ENCODE measurements at regions not wholly inside any gene's neighbourhood (a gene's known extent, or its start where the extent isn't known, plus 50 kb on each side); places are given as distances from the start of the nearest gene placed in this dataset.

DNA sequence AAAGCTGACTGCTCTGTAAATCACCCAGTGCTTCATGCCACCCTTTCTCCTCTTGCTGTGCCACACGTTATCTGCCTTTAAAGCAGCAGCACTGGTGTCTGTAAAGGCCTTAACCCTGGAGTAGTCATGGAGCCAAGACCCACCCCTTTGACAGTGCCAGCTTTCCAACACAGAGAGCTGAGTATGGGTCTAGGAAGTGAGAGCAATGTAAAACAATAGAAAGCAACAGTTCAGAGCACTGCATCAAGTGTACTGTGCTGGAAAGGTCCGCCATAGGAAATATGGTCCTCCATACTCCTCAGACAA lies 139.5 kb downstream of the DAD1 start:
- no peak for DNase-seq

DNA sequence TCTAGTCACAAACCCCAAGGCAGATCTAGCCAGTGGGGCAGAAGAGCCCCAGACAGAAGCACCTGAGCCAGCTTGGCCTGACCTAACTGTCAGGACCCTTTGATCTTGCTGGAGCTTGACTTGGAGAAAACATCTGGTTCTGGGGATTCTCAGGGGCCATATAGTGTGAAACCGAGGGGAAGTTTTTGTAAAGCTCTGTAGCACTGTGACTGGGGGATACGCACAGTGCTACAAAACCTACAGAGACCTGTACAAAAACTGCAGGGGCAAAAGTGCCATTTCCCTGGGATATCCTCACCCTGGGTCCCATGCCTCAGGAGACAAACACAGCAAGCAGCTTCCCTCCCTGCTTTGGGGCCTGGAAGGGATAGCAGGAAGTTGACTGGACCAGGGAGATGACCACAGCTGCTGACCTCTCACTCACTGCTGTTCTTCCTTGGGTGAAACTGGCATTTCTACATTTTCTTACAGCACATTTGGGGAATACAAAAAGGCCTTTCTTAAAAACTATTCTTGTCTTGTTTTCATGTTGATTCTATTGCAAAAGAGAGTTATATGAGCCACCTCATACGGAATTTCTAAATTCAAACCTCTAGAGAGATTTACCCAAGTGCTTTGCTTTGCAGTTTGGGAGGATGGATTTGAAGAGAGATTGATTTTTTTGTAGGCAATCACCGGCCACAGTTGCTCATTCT lies 140.0 kb downstream of the DAD1 start:
- DNase-seq: peak; percentile 24

DNA sequence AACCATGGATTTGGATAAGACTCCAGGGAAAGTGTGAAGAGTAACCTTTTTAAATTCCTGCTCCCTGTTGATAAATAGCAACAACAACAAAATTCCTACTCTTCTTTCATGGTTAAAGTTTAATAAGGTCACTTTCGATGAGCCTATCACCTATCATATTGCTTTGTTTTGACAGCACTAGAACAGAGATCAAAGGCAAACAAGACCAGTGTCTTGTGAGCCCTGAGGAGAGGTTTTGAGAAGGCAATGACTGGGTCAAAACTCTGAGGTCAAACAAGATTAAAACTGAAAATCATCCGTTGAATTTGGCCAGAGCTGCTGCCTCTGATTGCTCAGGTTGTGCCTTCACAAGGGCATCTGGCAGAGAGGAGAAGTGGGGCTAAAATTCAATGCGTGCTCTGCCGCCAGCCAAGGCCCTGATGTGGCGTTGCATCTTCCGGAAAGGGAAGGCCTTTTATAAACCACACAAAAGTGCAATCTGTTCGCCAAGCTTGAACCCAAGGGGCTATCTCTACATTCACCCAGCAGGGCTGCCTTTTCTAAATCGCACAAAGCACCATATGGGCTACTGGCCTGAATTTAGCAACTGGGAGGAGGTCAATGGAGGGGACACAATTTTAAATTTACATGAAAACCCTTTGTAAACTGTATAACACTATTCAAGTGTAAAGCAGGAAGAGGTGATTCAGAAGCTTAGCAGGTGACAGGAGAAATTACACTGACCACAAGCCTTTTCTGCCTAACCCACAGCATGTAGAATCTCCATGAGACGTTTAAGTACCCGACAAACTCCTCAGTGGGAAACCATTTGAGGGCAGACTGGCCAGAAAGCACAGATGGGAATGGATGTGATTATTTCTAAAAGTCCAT lies 140.8 kb downstream of the DAD1 start:
- DNase-seq: no peak

DNA sequence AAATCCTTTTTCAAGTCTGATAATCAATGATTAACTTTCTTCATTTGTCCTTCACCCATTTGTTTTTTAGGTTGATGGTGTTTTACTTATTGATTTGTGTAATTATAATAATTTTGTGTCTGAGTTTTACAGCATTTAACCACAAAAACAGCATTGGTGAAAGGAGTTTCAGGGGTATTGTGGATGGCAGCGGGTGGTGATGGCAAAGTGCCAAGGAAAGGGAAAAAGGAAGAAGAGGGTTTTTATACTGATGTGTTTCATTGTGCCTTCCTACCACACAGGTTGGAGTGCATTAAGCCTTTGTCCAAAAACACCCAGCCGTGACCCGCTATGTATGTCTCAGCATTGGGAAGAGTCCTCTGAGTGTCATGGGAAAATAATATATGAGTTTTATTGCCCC lies 150.3 kb downstream of the DAD1 start:
- DNase-seq: no peak

DNA sequence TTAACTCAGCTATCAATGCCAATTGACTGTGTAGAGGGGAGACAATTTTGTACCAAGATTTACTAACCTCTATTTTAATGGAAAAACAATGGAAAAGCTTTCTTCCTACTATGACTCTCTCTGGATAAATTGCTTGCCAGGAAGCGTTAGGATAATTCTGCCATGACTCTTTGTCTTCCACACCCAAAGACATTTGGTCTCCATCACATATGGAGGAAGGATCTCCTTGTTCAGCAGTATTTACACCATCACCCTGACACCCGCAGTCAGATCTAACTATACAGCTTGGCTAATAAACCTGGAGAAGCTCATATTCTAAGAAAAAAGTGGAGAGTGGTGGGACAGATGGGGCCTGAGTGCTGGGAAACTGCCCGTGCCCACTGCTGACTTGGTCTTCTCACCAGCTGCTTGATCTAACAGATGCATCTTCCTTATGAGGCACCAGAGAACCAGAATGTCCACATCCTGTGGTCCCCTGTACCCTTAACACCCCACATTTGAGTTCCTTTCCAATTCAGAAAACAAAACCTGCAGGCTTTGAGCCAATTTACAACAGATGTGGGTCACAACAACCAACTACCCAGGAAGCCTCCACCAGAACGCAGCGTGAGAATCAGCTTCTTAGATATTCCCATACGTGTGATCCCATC lies 154.0 kb downstream of the DAD1 start:
- DNase-seq: no peak

DNA sequence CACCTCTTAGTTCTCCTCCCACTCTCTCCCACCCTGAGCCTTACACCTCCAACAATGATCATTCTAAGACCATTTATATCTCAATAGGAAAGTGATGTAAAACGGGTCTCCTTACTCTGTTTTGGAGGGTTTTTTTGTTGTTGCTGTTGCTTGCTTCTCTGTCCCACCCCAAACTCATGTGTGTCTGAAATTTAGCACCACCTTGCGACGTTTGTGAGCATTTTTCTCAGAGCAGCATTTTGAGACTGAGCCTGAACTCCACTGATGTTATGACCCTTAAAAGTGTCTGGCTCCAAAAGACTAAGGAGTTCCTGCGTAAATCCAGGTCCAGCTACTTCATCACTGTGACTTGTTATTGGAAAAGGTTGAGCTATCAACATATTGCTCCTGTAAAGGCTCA lies 155.0 kb downstream of the DAD1 start:
- no peak for DNase-seq

DNA sequence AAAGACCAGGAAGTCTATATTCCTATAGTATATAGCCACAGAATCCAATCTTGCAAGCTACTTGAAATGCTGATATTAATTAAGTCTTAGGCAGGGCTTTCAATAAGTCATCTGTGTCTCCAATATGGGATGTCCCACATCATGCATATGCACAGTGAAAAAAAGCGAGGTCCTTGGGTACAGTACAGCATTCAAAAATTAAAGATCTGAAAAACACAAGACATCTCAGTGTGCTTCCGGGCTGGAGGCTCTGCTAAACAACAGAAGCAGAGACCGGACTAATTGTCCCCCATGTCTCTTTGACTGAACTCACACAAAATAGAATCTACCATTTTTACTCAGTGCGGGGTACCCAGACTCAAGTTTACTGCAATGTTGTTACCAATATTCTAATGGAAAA lies 156.0 kb downstream of the DAD1 start:
- DNase-seq: no peak

DNA sequence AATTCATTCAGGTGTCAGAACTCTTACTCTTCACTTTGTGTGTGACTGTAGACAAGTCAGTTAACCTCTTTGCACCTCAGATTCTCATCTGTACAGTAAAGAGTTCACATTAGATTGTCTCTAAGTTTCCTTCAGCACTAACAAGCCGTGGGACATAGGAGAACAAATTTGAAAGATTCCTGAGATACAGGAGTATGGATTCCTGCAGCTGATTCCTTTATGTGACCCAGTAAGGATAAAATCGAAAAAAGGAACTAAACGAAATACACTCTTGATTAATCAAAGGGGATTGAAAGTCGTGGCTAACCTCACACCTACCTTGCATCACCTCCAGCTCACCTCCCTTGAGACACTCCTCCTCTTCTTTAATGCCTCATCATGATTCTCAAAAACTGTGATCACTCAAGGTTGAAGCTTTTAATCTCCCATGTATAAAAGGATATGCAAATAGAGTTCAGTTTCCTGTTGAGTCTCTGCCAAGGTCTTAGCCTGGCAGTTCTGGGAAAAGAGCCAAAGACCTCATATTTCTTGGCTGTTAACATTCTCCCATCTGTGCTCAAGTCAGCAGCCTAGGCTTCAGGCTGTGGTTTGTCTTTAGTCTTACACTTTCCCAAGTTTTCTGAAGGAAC lies 156.6 kb downstream of the DAD1 start:
- DNase-seq: peak; percentile 80

DNA sequence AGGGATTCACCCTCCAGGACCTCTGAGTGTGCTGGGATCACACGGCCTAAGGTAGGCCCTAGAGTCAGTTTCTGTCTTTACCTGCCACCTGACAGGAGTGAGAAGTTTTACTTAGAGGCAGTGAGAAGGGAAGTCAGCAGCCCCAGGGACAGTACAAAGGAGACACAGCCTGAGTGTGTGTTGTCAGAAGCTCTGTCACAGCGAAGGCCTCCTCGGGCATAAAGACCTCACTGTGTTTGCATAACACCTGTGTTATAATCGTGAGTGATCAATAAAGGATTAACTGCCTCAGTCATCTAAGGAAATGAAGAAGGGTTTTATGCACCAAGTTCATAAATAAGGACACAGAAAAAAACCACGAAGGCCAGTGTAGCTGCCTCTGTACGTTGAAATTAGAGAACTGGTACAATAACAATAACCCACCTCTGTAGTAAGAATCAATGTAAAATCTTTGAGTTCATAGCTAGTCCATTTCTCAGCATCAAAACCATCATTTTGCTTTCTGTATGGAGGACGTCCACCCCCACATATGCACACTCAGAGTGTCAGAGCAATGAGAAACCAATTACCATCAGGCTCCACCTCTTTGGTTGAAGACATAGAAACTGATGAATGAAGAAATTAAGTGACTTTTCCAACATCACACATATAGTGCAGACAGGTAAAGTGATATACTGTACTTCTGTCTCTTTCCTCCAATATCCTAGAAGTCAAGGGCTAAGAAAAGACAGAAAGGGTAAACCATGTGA lies 159.3 kb downstream of the DAD1 start:
- no peak for DNase-seq

DNA sequence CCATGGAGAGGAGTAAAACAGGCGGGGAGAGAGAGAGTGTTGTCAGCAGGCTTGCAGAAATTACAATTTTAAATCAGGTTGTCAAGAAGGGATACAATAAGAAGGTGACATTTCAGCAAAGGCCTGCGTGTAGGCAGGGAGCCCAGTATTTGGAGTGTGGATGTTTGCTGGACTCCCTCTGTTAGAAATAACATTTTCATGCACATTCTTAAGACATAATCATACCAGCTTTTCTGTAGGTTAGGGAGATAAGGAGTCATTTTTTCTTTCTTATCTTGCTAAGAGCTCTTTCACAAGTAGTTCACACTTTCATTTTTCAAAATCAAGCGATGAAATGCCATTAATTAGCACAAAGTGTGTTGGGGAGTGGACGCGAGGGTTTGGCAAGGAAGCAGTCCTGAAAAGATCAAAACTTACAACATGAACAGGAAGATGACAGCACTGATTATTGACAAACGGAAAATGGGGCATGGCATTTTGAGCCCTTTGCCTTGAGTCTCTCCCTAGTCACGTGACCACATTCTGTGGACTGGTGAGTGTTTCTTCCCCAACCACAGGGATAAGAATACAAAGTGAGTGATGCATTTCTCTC lies 160.2 kb downstream of the DAD1 start:
- DNase-seq: no peak

DNA sequence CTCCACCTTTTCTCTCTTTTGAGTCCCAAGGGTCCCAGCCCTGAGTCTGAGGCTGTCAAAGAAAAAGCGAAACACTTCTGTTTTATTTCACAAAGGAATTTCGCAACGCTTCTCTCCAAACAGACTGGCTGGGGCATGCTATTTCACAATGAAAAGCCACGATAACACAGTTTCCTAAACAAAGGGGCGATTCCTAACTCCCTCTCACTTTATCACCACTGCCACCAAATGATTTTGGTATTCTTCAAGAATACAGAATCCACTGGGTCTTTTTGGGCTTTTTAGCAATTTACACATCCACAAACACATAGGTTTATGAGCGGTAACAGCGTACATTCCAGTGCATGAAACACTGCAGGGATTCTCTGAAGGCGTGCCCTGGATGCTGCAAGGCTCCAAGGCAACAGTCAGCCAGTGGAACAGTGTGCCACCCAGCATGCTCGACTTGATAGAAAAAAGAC lies 161.2 kb downstream of the DAD1 start:
- DNase-seq: no peak

DNA sequence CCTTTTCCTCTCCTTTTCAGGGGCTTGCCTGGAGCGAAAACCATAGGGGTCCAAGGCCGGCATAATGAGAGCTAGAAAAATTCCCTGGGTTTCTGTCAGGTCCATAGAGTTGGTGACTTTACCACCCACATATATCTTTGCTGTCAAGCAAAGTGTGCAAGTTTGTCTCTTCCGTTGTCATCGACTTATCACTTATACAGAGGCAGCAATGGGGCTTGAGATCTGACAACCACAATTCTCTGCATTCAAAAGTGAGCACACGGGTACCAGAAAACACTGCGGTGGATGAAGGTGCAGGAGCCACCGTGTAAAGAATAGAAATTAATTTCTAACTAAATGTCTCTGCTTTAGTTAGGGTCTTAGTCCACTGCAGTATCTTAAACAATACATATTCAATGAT lies 162.3 kb downstream of the DAD1 start:
- no peak for DNase-seq

DNA sequence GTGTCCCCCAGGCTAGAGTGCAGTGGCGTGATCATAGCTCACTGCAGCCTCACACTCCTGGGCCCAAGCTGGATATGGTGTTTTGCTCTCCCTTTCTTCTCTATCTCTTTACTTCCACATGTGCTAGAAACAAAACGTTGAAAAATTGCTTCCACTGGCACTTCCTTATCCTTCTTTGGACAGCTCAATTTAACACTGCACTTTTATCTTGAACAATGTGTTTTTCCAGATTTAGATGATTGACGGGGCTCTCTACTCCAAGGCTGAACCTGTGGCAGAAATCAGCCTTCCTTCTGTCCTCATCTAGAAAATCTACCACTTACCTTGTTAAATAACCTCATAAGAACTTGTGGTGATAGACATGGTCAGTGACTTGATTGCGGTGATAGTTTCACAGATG lies 165.1 kb downstream of the DAD1 start:
- DNase-seq: no peak

DNA sequence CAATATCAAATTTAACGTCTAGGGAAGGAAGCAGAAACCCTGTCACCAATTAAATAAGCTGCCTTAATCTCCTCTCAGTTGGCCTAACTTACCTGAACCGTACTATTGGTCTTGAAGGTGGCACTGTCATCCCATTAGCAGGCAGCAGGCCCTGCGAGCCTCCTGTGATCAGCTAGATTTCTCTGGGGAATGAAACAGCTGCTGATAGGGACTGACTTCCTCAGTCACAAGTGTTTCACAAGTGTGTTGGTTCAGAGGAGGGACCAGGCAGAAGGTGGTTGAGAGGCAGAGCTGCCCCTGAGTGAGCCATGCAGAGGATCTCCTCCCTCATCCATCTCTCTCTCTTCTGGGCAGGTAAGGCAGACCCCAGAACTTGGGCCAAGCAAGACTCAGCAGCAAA lies 166.8 kb downstream of the DAD1 start:
- DNase-seq: no peak

DNA sequence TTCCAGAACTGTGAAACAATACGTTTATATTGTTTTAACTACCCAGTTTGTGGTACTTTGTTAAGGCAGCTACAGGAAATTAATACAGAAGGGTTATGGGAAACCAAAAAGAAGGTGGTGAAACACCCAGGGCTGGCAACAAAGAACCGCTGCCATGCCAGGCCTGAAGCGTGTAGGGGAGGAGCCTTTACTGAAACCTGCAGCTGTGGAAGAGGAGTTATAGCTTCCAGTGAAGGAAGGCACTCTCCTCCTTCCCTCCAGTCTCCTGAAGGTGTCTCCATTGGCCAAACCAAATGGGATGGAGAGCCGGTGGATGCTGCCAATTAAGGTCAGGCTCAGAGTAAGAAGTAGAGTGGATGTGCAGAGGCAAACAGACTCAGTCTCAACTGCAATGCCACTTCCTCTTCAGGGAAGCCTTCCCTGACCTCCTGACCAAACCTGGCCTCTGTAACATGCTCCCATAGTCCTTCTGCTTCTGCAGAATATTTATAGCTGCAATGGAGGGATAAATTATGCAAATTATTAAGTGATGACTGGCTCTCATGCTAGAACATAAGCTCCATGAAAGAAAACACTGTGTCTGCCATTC lies 168.3 kb downstream of the DAD1 start:
- DNase-seq: no peak

DNA sequence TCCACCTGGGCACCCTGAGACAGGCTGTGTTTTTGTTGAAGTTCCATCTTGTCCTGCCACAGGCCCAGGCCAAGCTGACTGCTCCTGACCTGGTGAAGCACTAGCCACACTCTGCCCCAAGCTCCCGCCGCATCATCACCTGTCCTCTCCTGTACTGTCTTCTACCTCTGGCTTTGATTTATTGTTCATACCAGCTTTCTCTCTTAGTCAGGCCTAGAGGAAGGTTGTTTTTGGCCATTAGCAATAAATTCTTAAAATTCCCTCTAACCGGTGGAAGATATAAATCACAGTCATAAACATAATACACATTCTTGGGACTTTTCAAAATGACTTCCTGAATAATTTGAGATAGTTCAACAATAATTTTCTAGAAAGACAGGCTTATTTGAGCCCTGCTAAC lies 169.4 kb downstream of the DAD1 start:
- DNase-seq: no peak

DNA sequence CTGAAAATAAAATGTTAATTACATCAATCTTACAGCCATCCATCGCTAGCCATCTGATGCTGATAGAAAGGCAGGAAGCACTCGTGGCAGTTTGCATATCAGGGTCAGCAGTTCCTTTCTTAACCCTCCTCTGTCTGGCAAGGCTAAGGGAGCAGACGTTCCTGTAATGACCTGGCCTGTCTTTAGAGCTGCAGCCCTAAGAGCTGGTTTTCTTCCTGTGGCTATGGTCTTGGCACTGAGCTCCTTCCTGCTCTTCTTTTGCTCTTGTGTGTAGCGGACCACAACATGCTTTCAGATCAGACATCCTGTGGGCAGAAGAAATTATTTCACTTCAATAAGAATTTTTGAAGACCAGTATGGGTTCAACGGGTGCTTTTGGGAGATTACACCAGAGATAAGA lies 170.4 kb downstream of the DAD1 start:
- DNase-seq: peak; percentile 34

DNA sequence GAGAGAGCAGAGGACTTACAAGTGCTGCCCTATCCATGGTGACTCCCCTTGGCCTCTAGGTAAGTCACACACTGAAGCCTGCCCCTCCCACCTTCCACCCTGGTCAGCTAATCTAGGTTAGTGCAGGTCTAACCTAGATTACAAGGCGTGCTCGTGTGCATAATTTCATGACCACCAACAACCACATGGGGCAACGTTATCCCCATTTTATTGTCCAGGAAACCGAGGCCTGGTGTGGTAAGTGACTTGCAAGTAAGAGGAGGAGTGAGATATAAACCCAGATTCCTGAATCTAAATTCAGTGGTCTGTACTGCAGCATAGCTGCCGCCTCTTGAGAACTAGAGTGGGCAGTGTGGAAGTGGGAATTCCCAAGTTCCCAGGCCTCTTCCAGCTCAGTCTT lies 171.1 kb downstream of the DAD1 start:
- DNase-seq: no peak

DNA sequence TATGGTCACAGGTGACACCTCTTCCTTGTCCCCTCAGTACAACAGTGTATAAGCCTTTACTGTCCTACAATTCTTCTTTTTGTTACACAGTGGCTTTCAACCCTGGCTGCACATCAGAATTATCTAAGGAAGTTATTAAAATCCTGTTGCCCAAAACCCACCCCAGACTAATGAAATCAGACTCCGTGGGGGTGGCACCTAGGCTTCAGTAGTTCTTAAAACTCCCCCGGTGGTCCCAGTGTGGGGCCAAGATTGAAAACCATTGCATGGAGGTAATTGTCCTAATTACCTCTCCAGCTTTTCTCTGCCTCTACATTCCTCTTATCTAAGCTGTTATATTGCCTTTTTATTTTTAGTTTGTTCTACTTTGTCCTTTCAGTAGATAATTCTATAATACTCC lies 172.8 kb downstream of the DAD1 start:
- no peak for DNase-seq

DNA sequence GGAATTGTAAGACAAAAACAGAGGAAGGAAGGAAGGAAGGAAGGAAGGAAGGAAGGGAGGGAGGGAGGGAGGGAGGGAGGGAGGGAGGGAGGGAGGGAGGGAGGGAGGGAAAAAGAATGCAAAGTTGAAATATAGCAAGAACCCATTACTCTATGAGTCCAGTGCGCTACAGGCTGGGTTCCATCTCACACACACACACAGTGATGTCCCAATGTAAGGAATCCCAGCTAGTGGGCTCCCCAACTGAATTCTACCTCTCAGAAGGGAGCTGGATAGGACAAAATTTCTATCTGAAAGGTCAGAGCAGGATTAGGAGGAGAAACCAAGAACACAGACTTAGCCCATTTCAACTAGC lies 173.4 kb downstream of the DAD1 start:
- DNase-seq: no peak

DNA sequence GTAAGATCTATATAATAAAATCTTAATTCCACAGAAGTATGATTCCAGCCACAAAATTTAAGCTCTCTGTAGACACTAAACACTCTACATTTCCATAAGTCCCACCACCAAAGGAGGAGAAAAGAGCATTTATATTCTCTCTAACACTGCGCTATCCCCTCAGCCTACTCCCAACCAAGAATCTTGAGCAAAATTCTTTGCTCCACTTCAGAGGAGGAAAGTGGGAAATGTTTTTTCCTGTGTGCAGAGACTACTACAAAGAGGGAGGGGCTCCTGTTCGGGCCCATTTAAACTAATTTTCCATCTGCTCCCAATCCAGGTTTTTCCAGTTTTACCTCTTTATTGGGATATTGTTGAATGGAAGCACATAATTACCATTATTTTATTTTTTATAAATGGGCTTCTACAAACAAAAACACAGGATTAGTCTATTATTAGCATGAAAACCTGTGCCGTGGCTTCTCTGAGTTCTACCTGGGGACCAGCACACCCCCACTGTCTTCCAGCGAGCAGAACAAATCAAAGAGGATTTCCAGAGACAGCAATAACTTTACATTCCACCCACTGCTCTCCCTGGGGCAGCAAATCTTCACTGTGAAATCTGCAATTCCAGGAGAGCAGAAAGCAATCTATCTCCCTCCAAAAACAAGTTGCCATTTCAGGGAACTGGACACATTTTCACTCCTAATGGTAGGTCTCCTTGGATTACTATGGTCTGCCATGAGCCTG lies 174.0 kb downstream of the DAD1 start:
- DNase-seq: no peak
